UCSD-AML1 (cell line): ENCODE measurements at regions not wholly inside any gene's neighbourhood (a gene's known extent, or its start where the extent isn't known, plus 50 kb on each side); places are given as distances from the start of the nearest gene placed in this dataset.

ENCODE experiments used
- DNase-seq: peaks from one replicate; lab custom pipeline; 2025; ENCODE audit not compliant: unreplicated experiment; lab: John Stamatoyannopoulos, UW

GRCh38 chr4:24419181-24420034 is 164.9 kb downstream of the DHX15 start:
- peak; percentile 54 for DNase-seq

GRCh38 chr4:24417206-24417605 is 167.1 kb downstream of the DHX15 start:
- DNase-seq: no peak

- no peak for DNase-seq
Observed at GRCh38 chr4:24416293-24416692, 168.1 kb downstream of the DHX15 start.

- DNase-seq: no peak
Observed at GRCh38 chr4:24413311-24413784, 171.0 kb downstream of the DHX15 start.

- no peak for DNase-seq
Observed at GRCh38 chr4:24411806-24412205, 172.5 kb downstream of the DHX15 start.

GRCh38 chr4:24411299-24411698 is 173.1 kb downstream of the DHX15 start:
- DNase-seq: no peak

GRCh38 chr4:24408640-24409039 is 175.7 kb downstream of the DHX15 start:
- no peak for DNase-seq

- no peak for DNase-seq
Observed at GRCh38 chr4:24405926-24406325, 178.4 kb downstream of the DHX15 start.

- DNase-seq: no peak
Observed at GRCh38 chr4:24405341-24405740, 179.0 kb downstream of the DHX15 start.

- DNase-seq: no peak
Observed at GRCh38 chr4:24404281-24404680, 180.1 kb downstream of the DHX15 start.

- DNase-seq: no peak
Observed at GRCh38 chr4:24403265-24403664, 181.1 kb downstream of the DHX15 start.

- DNase-seq: no peak
Observed at GRCh38 chr4:24400537-24400936, 183.8 kb downstream of the DHX15 start.

- DNase-seq: no peak
Observed at GRCh38 chr4:24396988-24397387, 187.4 kb downstream of the DHX15 start.

GRCh38 chr4:24395937-24396336 is 188.4 kb downstream of the DHX15 start:
- DNase-seq: no peak

GRCh38 chr4:24394041-24394440 is 190.3 kb downstream of the DHX15 start:
- no peak for DNase-seq

- no peak for DNase-seq
Observed at GRCh38 chr4:24392613-24393012, 191.7 kb downstream of the DHX15 start.

- DNase-seq: no peak
Observed at GRCh38 chr4:24382381-24382780, 202.0 kb downstream of the DHX15 start.

GRCh38 chr4:24380957-24381665 is 203.2 kb downstream of the DHX15 start:
- no peak for DNase-seq

- DNase-seq: no peak
Observed at GRCh38 chr4:24373704-24374103, 210.7 kb downstream of the DHX15 start.

GRCh38 chr4:24372881-24373280 is 211.5 kb downstream of the DHX15 start:
- no peak for DNase-seq

GRCh38 chr4:24372341-24372740 is 212.0 kb downstream of the DHX15 start:
- DNase-seq: no peak

- no peak for DNase-seq
Observed at GRCh38 chr4:24370421-24370820, 213.9 kb downstream of the DHX15 start.
